A673 (cell line): ENCODE measurements at regions not wholly inside any gene's neighbourhood (a gene's known extent, or its start where the extent isn't known, plus 50 kb on each side); places are given as distances from the start of the nearest gene placed in this dataset.

ENCODE experiments used
- BruUV-seq: library from RNA; stranded (reverse); fragments of 400-500 nt; replicated peaks from 2 replicates; lab custom pipeline; 2021; lab: Mats Ljungman, UMichigan
- CTCF ChIA-PET: fragments of 300-600 bp; sonication (Branson Sonifier 250); formaldehyde crosslinking; loops from one replicate; lab custom pipeline; 2022; ENCODE audit warnings: antibody characterized with exemption; lab: Charles Lee
- POLR2A ChIA-PET: fragments of 300-600 bp; sonication (Branson Sonifier 250); formaldehyde crosslinking; loops from one replicate; lab custom pipeline; 2022; ENCODE audit warnings: antibody characterized with exemption; ENCODE audit not compliant: low non-redundant PET; lab: Charles Lee
- DNase-seq: peaks from one replicate; pipeline ENCODE4 v3.0.0-alpha.2; 2015; ENCODE audit warnings: low spot score
- H3K27ac ChIP-seq: fragments of 200-600 bp; sonication (generic); 2 replicates; pipeline ENCODE4 v1.5.1; 2016; ENCODE audit warnings: mixed run types, low read depth, mild to moderate bottlenecking, mixed read lengths, antibody characterized with exemption, low read length; ENCODE audit not compliant: poor library complexity, severe bottlenecking
- H3K27me3 ChIP-seq: fragments of 200-600 bp; sonication (generic); replicated peaks from 2 replicates; pipeline ENCODE4 v1.6.1; 2017; ENCODE audit warnings: mixed run types, low read depth, mild to moderate bottlenecking, mixed read lengths, antibody characterized with exemption, low read length; ENCODE audit not compliant: insufficient read depth, poor library complexity
- H3K36me3 ChIP-seq: fragments of 200-600 bp; sonication (generic); 2 replicates; pipeline ENCODE4 v1.6.1; 2016; ENCODE audit warnings: mixed run types, mild to moderate bottlenecking, mixed read lengths, antibody characterized with exemption, low read length; ENCODE audit not compliant: insufficient read depth, poor library complexity, severe bottlenecking
- H3K4me1 ChIP-seq: fragments of 200-600 bp; sonication (generic); 2 replicates; pipeline ENCODE4 v1.6.1; 2017; ENCODE audit warnings: mixed run types, mild to moderate bottlenecking, mixed read lengths, antibody characterized with exemption, low read length; ENCODE audit not compliant: insufficient read depth, poor library complexity, severe bottlenecking
- H3K4me3 ChIP-seq: fragments of 200-600 bp; sonication (generic); 2 replicates; pipeline ENCODE4 v1.5.1; 2016; ENCODE audit warnings: low read depth, mixed run types, mild to moderate bottlenecking, mixed read lengths, low read length; ENCODE audit not compliant: poor library complexity, severe bottlenecking
- H3K9me3 ChIP-seq: fragments of 200-600 bp; sonication (generic); 2 replicates; pipeline ENCODE4 v1.6.1; 2016; ENCODE audit warnings: mixed run types, low read depth, mild to moderate bottlenecking, mixed read lengths, antibody characterized with exemption, low read length; ENCODE audit not compliant: poor library complexity, severe bottlenecking
- EZH2 ChIP-seq: fragments of 200-600 bp; sonication (generic); IDR thresholded peaks from 2 replicates; pipeline ENCODE4 v1.6.1; 2017; ENCODE audit warnings: borderline replicate concordance, low read depth, mild to moderate bottlenecking, mixed read lengths, antibody characterized with exemption, low read length; ENCODE audit not compliant: poor library complexity, severe bottlenecking
- intact Hi-C: fragments of 100-400 bp; cut with micrococcal nuclease; formaldehyde crosslinking; loops from one replicate; pipeline ENCODE4 v1.10.0; 2022; ENCODE audit not compliant: unreplicated experiment
- TF ChIP-seq, protein P1 (sequence below): fragments of 300-800, 200-600 bp; sonication (generic); conservative IDR thresholded peaks from 2 replicates; pipeline ENCODE4 v1.5.1; 2017; ENCODE audit warnings: low read depth, mild to moderate bottlenecking, antibody characterized with exemption, low read length, moderate library complexity, mixed read lengths

DNA sequence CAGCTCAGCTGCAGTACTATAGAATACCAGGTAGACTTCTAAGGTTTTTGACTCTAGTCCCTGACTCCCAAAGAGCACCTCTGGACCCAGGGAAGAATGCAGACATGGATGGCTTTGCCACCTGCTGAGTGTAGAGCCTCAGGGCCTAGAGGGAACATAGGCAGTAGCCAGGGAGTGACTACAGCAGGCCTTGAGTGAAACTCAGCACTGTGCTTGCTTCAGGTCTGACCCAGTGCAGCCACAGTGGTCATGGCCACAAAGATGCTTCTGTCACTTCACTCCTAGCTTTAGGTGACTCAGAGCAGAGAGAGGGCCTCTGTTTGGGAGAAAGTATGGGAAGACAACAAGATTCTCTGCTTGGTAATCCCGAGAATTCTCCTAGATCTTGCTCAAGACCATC, 162.2 kb upstream of the ITGA4 start:
- no peaks in the 10 kb centered on the region for H3K27me3 ChIP-seq
- no peaks in the 10 kb centered on the region for H3K36me3 ChIP-seq
- CTCF ChIA-PET = no interaction called here
- POLR2A ChIA-PET = no interaction called here
- no peak overlapping the region for H3K27ac ChIP-seq
- H3K4me3 ChIP-seq = no peak overlapping the region
- no TSS peak for BruUV-seq
- H3K9me3 ChIP-seq = no peaks in the 10 kb centered on the region
- H3K4me1 ChIP-seq = no peaks in the 10 kb centered on the region
- TF ChIP-seq, protein P1, sequence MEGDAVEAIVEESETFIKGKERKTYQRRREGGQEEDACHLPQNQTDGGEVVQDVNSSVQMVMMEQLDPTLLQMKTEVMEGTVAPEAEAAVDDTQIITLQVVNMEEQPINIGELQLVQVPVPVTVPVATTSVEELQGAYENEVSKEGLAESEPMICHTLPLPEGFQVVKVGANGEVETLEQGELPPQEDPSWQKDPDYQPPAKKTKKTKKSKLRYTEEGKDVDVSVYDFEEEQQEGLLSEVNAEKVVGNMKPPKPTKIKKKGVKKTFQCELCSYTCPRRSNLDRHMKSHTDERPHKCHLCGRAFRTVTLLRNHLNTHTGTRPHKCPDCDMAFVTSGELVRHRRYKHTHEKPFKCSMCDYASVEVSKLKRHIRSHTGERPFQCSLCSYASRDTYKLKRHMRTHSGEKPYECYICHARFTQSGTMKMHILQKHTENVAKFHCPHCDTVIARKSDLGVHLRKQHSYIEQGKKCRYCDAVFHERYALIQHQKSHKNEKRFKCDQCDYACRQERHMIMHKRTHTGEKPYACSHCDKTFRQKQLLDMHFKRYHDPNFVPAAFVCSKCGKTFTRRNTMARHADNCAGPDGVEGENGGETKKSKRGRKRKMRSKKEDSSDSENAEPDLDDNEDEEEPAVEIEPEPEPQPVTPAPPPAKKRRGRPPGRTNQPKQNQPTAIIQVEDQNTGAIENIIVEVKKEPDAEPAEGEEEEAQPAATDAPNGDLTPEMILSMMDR = no peak
- no peak for TF ChIP-seq EZH2
- no peak for DNase-seq
- intact Hi-C loops = no loop called here

DNA sequence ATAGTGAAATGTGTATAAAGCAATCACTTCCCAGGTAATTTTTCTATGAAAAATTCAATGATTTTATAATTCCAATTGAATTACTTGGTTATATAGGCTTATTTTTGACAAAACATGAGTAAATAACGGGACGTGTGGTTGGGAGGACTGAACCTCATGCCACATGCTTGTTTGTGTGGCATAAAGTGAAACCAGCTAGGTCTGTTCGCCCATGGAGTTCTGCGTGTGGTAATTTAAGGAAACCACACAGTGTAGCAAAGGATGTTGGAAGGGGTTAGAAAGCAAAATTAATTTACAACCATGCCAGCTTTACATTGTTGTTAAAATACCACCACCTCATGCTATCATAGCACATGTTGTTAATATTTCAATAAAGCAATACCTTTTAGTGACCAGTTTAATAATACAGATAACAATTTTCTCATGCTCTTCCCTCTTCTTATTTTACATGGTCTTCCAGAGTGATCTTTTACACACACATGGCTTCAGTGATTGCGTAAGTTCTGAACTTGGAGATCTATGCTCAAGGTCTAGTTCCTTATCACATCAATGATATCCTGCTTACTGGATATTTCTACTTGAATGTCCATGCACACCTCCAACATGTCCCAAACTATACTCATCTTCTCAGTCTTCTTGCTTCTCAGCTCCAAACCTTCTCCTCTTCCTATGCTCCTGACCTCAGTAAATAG, 156.4 kb upstream of the ITGA4 start:
- TF ChIP-seq, protein P1 = no peak
- TF ChIP-seq EZH2 = no peak
- H3K36me3 ChIP-seq = no peaks in the 10 kb centered on the region

DNA sequence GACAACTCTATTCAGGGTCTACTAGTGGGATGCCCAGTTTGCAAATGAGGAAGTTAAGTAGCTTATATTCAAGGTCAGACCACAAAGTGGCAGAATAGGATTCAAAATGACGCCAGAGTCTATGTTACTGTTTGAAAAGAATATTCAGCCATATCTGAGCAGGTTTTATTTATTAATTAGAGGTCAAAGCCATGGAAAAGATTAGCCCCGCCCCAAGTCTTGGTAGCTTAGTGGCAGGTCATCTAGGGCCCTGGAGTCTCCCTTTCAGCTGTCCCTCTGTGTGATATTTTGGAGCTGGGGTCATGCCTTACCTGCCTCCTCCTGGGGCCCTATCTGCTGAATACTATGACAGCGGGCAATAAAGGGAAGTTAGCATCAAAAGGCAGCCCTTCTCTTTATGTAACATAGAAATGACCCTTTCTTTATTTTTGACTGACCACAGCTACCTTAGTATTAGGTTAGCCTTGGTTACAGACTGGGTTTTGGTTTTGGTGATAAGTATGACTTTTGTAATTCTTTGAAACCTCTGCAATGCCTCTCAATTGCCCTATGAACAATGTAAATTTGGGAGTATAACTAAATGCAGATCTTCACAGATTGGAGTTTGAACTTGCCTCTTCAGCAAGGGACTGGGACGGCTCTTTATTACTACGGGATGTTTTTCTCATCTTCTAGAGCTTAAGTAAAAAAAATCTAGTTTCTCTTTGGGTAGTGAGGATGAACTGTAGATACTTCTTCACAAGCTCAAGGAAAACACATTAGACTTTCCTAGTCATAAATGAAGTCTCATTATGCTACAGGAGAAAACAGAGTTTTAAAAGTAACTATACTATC, 153.0 kb upstream of the ITGA4 start:
- ChIA-PET CTCF (no interaction called here), POLR2A (no interaction called here)
- H3K9me3 ChIP-seq = no peaks in the 10 kb centered on the region
- intact Hi-C loops = no loop called here
- no peaks in the 10 kb centered on the region for H3K36me3 ChIP-seq
- peak; percentile 1 for DNase-seq
- no TSS peak for BruUV-seq
- H3K27ac ChIP-seq = no peak overlapping the region
- no peaks in the 10 kb centered on the region for H3K27me3 ChIP-seq
- H3K4me3 ChIP-seq = no peak overlapping the region
- TF ChIP-seq, protein P1 = no peak; the same call in 1 of the 2 replicates
- TF ChIP-seq EZH2 = no peak
- H3K4me1 ChIP-seq = no peaks in the 10 kb centered on the region

More for the DNA sequence above, 156.4 kb upstream of the ITGA4 start:
- CTCF ChIA-PET = no interaction called here
- no peaks in the 10 kb centered on the region for H3K27me3 ChIP-seq
- intact Hi-C loops = no loop called here
- no TSS peak for BruUV-seq
- POLR2A ChIA-PET = no interaction called here
- no peaks in the 10 kb centered on the region for H3K9me3 ChIP-seq
- H3K4me3 ChIP-seq = no peak overlapping the region
- no peak overlapping the region for H3K27ac ChIP-seq
- no peaks in the 10 kb centered on the region for H3K4me1 ChIP-seq
- no peak for DNase-seq
